Epithelial cell of esophagus (primary cell): ENCODE measurements at regions not wholly inside any gene's neighbourhood (a gene's known extent, or its start where the extent isn't known, plus 50 kb on each side); places are given as distances from the start of the nearest gene placed in this dataset.
"Not testable (repeated sequence)": the region's sequence is repeated elsewhere in the genome, so short reads cannot be mapped to it uniquely, and the experiment has no call there.

Experiments used
- DNase-seq: peaks from one replicate; pipeline ENCODE4 v3.0.0; 2010; ENCODE audit warnings: low read depth
- H3K4me3 ChIP-seq: 2 replicates; pipeline ENCODE4 v1.5.1; 2011; ENCODE audit warnings: mild to moderate bottlenecking, low read length, control low read depth
- TF ChIP-seq, protein P1 (sequence below): IDR thresholded peaks from 2 replicates; pipeline ENCODE4 v1.5.1; 2011; ENCODE audit warnings: low read depth, mild to moderate bottlenecking, low read length, control low read depth, inconsistent platforms; ENCODE audit not compliant: insufficient read depth; ENCODE audit errors: missing control alignments

DNA sequence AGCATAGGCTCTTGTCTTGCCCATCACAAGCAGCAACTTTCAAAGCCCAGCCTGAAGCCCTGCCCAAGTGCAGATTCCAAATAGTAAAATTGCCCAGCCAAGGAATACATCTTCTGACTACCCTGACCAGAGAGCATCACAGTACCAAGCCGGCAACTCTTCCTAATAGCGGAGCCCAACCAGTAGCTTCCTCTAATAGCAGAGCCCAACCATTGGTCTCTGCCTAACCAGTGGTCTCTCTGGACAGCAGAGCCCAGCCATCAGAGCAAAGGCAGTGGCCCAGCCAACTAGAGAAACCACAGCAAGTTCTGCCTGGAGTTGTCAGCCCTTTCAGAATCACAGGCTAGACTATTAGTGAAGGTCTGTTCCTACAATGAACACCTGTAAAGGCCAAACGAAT is 285.6 kb downstream of the HGF start:
- TF ChIP-seq, protein P1, sequence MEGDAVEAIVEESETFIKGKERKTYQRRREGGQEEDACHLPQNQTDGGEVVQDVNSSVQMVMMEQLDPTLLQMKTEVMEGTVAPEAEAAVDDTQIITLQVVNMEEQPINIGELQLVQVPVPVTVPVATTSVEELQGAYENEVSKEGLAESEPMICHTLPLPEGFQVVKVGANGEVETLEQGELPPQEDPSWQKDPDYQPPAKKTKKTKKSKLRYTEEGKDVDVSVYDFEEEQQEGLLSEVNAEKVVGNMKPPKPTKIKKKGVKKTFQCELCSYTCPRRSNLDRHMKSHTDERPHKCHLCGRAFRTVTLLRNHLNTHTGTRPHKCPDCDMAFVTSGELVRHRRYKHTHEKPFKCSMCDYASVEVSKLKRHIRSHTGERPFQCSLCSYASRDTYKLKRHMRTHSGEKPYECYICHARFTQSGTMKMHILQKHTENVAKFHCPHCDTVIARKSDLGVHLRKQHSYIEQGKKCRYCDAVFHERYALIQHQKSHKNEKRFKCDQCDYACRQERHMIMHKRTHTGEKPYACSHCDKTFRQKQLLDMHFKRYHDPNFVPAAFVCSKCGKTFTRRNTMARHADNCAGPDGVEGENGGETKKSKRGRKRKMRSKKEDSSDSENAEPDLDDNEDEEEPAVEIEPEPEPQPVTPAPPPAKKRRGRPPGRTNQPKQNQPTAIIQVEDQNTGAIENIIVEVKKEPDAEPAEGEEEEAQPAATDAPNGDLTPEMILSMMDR, result no peak
- no peak for DNase-seq
- no peak overlapping the region for H3K4me3 ChIP-seq

DNA sequence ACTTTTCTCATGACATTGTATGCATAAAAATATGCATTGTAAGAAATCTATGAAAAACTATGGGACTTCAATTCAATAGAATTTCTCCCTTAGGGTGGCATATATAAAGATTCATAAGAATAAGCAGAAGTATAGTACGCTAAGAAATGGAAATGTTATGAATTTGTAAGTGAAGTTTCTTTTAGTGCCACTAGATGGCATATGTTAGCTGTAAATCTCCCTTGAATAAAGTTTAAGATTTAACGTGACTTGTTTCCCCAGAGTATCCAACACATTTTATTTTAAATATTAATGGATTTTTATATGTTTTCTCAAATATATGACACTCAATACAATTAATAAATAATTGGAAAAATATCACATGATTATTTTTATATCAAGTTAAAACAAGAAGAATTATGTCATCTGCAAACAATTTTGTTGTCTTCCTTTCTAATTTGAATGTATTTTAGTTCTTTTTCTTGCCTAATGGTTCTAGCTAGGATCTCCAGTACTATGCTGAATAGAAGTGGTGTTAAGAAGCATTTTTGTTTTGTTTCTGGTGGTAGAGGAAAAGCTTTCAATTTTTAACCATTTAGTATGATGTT is 287.2 kb downstream of the HGF start:
- TF ChIP-seq, protein P1, result peak; percentile 20
- H3K4me3 ChIP-seq, result no peak overlapping the region
- DNase-seq, result peak; percentile 34

DNA sequence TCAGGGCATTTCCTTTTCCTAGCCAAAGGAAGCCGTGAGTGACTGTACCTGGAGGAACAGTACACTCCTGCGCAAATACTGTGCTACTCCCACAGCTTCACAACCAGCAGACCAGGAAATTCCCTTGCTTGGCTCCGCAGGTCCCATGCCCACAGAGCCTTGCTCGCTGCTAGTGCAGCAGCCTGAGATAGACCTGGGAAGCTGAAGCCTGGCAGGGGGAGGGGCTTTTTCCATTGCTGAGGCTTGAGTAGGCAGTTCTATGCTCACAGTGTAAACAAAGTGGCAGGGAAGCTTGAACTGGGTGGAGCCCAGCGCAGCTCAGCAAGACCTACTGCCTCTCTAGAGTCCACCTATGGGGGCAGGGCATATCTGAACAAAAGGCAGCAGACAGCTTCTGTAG is 291.2 kb downstream of the HGF start:
- peak; percentile 51 for DNase-seq
- H3K4me3 ChIP-seq, result no peak overlapping the region
- TF ChIP-seq, protein P1, result no peak

DNA sequence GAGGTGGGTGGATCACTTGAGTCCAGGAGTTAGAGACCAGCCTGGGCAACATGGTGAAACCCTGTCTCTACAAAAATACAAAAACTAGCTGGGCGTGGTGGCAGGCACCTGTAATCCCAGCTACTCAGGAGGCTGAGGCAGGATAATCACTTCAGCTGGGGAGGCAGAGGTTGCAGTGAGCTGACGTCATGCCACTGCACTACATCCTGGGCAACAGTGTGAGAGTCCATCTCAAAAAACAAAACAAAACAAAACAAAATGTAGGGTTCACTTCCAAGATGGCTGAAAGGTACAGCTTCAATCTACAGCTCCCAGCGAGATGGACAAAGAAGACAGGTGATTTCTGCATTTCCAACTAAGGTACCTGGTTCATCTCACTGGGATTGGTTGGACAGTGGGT is 291.6 kb downstream of the HGF start:
- not testable (repeated sequence) for H3K4me3 ChIP-seq, DNase-seq

DNA sequence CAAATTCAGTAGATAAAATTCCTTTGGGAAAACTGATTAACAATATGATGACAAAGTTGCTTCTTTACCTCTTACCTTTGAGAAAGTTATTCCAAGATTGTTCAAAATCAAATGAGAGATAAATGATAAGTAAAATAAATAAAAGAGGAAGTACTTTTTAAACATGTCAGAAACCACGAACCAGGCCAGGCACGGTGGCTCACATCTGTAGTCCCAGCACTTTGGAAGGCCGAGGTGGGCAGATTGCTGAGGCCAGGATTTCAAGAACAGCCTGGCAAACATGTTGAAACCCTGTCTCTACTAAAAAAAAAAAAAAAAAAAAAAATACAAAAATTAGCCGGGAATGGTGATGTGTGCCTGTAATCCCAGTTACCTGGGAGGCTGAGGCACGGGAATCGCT is 296.6 kb downstream of the HGF start:
- DNase-seq, result no peak
- TF ChIP-seq, protein P1, result no peak
- H3K4me3 ChIP-seq, result no peak overlapping the region

DNA sequence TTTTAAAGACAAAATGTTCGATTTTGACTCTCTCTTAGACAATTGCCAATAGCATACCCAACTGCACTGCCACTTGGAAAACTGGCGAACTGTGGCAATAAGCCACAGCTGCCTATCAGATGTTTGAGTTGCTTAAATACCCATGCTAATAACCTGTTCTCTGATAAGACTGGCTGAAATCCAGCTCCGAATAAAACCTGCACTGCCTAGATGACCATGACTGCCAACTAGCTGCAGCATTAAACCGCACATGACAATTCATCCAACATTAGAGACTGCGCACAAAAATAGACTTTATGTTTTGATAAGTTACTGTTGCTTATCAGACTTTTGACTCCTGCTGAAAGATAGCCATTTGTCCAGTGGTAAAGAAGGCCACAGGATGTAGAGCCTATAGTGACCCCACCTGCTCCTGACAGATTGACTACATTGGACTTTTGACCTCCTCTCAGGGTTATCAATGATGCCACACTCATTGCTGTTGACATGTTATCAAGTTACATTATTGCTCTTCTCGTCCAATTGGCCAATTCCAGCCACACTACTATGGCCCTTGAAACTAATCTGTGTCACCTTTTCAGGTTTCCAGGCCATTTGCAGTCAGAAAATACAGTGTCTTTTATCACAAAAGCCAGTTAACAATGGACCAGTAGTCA is 299.0 kb downstream of the HGF start:
- TF ChIP-seq, protein P1, result no peak
- H3K4me3 ChIP-seq, result no peak overlapping the region
- DNase-seq, result no peak

DNA sequence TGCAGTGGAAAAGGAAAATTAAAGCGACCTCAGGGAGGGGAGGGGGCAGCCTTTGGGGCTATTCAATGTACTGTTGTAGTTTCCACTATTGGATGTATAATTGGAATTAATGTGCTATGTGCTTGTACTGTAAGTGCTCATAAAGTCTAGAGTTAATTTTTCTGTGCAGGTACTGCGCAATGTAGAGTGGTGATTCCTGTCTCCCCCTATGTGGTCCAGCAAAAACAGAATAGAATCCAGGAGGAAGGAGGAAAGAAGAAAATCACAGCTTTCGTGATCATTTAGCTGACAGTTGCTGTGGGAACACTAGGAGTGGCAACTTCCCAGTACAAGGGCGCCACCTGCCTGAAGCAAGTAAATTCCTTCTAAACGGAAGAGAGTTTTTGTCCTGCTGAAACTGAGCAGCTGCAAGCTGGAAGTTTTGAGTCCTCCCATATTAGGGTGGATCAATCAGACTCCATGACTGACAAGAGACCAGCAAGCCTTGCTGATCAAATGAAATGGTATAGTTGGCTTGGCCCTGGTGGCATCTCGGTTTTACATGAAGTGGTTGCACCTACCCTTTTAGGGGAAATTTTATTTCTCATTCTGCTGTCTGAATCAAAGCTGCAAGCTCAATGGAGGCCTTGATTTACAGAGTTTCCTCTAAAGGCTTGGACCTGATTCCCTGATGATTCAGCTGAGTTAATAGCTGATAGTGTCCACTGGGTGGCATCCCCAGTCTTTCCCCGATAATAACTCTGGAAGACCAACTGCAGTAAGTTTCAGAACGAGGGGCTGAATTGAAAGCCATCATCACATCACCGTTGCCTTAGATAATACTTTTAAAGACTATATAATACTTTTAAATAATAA is 299.8 kb downstream of the HGF start:
- H3K4me3 ChIP-seq, result no peak overlapping the region
- TF ChIP-seq, protein P1, result peak; percentile 77
- peak; percentile 78 for DNase-seq
